T-cell (primary cell): ENCODE measurements at regions not wholly inside any gene's neighbourhood (a gene's known extent, or its start where the extent isn't known, plus 50 kb on each side); places are given as distances from the start of the nearest gene placed in this dataset.
"Not testable (repeated sequence)": the region's sequence is repeated elsewhere in the genome, so short reads cannot be mapped to it uniquely, and the experiment has no call there.

Source experiments
- ATAC-seq, 4 experiments: fragments of 200-7000 bp in 3 of 4; fragments of 150-1000 bp in 1 of 4; cut with Tn5 transposase; replicated peaks in 1 of 4; 1 replicate in 3 of 4; 2 replicates in 1 of 4; pipeline ENCODE4 v1.10.0; 2021; ENCODE audit warnings: moderate library complexity in 3 of 4, mild to moderate bottlenecking in 2 of 4, moderate number of reproducible peaks in 1 of 4
- CTCF ChIA-PET, 2 donors: fragments of 300-600 bp; sonication (Branson Sonifier 250); formaldehyde crosslinking; loops; one replicate each; lab custom pipeline; 2022; ENCODE audit warnings: antibody characterized with exemption in 2 of 2; lab: Charles Lee
- POLR2A ChIA-PET, 2 donors: fragments of 300-600 bp; sonication (Branson Sonifier 250); formaldehyde crosslinking; loops; one replicate each; lab custom pipeline; 2022; ENCODE audit warnings: antibody characterized with exemption in 2 of 2; lab: Charles Lee
- DNase-seq, 35 experiments: peaks; one replicate each; pipeline versions ENCODE4 v3.0.0 to v3.0.0-alpha.2; 2013 to 2023
- H3K27ac ChIP-seq: one replicate; pipeline ENCODE4 v1.5.1; 2013; ENCODE audit warnings: low read length
- H3K27me3 ChIP-seq, 2 experiments: replicated peaks in 1 of 2; 1 replicate in 1 of 2; 2 replicates in 1 of 2; pipeline versions ENCODE4 v1.6.1 to v1.7.0; 2013; ENCODE audit warnings: low read length in 1 of 2, mixed read lengths in 1 of 2; ENCODE audit not compliant: control insufficient read depth in 2 of 2, insufficient read depth in 2 of 2; ENCODE audit errors: extremely low read depth in 1 of 2
- H3K36me3 ChIP-seq, 2 donors: 1 replicate in 1 of 2; 2 replicates in 1 of 2; pipeline versions ENCODE4 v1.6.1 to v1.7.0; 2013; ENCODE audit warnings: low read length in 1 of 2; ENCODE audit not compliant: control insufficient read depth in 2 of 2, insufficient read depth in 1 of 2; ENCODE audit errors: extremely low read depth in 1 of 2
- H3K4me1 ChIP-seq, 2 experiments: 1 replicate in 1 of 2; 2 replicates in 1 of 2; pipeline versions ENCODE4 v1.6.1 to v1.7.0; 2013; ENCODE audit warnings: low read length in 2 of 2, mixed read lengths in 1 of 2; ENCODE audit not compliant: insufficient read depth in 2 of 2, control insufficient read depth in 1 of 2; ENCODE audit errors: extremely low read depth in 1 of 2
- H3K4me3 ChIP-seq, 2 donors: 1 replicate in 1 of 2; 2 replicates in 1 of 2; pipeline versions ENCODE4 v1.5.1 to v1.7.0; 2013; ENCODE audit warnings: mild to moderate bottlenecking in 2 of 2, low read length in 1 of 2, moderate library complexity in 1 of 2; ENCODE audit not compliant: control insufficient read depth in 1 of 2; ENCODE audit errors: extremely low read depth in 1 of 2
- H3K9me3 ChIP-seq: 2 replicates; pipeline ENCODE4 v1.7.0; 2013
- H3K27ac Mint-ChIP-seq, 2 donors: one replicate each; pipeline ENCODE4 v1.8.0; 2020 to 2021; ENCODE audit warnings: mild to moderate bottlenecking in 2 of 2, mixed read lengths in 2 of 2
- H3K27me3 Mint-ChIP-seq, 2 donors: one replicate each; pipeline ENCODE4 v1.8.0; 2021 to 2022; ENCODE audit warnings: mixed read lengths in 2 of 2
- H3K36me3 Mint-ChIP-seq: one replicate; pipeline ENCODE4 v1.8.0; 2021; ENCODE audit warnings: mixed read lengths
- H3K4me1 Mint-ChIP-seq, 3 donors: one replicate each; pipeline ENCODE4 v1.8.0; 2020 to 2022; ENCODE audit warnings: mixed read lengths in 3 of 3, mild to moderate bottlenecking in 1 of 3
- H3K4me3 Mint-ChIP-seq, 3 donors: one replicate each; pipeline ENCODE4 v1.8.0; 2020 to 2022; ENCODE audit warnings: mild to moderate bottlenecking in 3 of 3, mixed read lengths in 3 of 3, moderate library complexity in 3 of 3
- H3K9me3 Mint-ChIP-seq, 3 donors: one replicate each; pipeline ENCODE4 v1.8.0; 2020 to 2022; ENCODE audit warnings: mixed read lengths in 3 of 3
- WGBS: methylation state at CpG from one replicate; pipeline ENCODE4 v1.1.5; 2013; ENCODE audit warnings: missing lambda C conversion rate; ENCODE audit not compliant: insufficient coverage; 5-methylcytosine and 5-hydroxymethylcytosine counted together

DNA sequence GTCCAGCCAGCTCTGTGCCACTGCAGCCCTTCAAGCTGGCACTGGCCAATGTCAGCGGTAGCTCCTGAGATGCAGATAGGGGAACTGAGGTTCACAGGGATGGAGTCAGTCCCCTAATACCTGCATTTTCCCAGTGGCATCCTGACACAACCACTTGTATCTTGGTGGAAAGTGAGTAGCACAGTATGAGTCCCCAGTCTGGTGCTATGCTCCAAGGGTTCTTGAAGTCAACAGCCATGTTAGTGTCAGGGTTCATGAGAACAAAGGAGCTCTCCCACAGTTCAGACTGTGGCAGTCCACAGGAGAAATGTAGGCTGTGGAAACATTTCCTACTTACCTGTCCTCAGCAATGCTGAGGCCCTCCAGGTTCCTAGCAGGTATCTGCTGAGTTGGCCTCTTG, 115.5 kb downstream of the ZNF736 start:
- no peak overlapping the region for H3K4me3 ChIP-seq
- Mint-ChIP-seq H3K9me3 (peaks cover 17 to 31% (median 25%) of the 10 kb centered on the region in 3 donors), H3K27me3 (no peaks in the 10 kb centered on the region), H3K4me3 (no peak overlapping the region), H3K36me3 (no peaks in the 10 kb centered on the region), H3K4me1 (no peaks in the 10 kb centered on the region), H3K27ac (no peak overlapping the region)
- DNase-seq (no peak), ATAC-seq (no peak)
- peaks cover 0 to 2% of the 10 kb centered on the region in 2 experiments for H3K27me3 ChIP-seq
- CTCF ChIA-PET = no interaction called here
- no peaks in the 10 kb centered on the region for H3K36me3 ChIP-seq
- H3K4me1 ChIP-seq = no peaks in the 10 kb centered on the region
- WGBS = no CpG with 5 or more reads among the region's 1 CpG
- H3K27ac ChIP-seq = no peak overlapping the region
- no peaks in the 10 kb centered on the region for H3K9me3 ChIP-seq
- POLR2A ChIA-PET = no interaction called here

DNA sequence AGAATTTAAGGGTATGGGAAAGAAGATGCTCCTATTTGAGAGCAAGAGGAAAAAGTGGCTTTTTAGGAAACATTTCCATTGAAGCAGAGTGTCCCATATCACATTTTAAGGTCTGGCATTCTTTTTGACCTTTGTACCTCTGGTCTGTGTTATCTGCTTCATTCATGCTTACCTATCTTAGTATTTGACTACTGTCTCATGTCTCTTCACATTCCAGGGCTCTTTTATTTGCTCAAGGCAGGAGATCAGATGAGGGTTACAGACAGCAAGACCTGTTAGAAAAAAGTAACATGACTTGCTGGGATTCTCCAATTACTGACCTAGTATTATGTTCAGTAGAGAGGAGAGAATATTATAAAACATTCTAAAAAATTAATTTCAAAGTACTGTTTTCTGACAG, 111.7 kb downstream of the ZNF736 start:
- POLR2A ChIA-PET, H3K27me3 ChIP-seq, DNase-seq, H3K4me3 Mint-ChIP-seq, H3K4me1 ChIP-seq, H3K4me3 ChIP-seq, H3K36me3 ChIP-seq, H3K27ac Mint-ChIP-seq, H3K4me1 Mint-ChIP-seq, H3K36me3 Mint-ChIP-seq, H3K27ac ChIP-seq, CTCF ChIA-PET, H3K27me3 Mint-ChIP-seq, H3K9me3 ChIP-seq, ATAC-seq: not testable (repeated sequence)
- H3K9me3 Mint-ChIP-seq = peaks cover 14 to 43% (median 40%) of the 10 kb centered on the region in 3 donors

DNA sequence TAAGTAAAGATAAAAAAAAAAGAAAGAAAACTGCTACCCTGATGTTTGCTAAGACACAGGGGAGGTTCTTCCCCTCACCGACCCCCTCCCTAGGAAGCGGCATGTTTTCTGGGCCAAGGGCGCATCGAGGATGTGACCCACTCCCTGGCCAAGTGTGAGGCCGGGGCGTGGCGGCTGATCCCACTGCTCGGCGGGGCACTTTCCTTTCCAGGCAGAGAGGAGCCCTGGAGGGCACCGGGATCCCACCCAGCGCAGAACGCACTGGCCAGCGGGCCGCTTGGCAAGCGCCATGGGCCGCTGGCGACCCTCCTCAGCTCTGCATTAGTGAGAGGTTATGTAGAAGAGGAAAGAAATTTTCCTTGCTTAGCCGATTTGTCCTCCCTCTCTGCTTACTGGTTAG, 93.4 kb downstream of the ZNF736 start:
- ATAC-seq (no peak), DNase-seq (no peak)
- H3K36me3 ChIP-seq = no peaks in the 10 kb centered on the region
- peaks cover 11 to 27% (median 26%) of the 10 kb centered on the region in 3 donors for H3K9me3 Mint-ChIP-seq
- H3K27ac Mint-ChIP-seq = no peak overlapping the region
- H3K27ac ChIP-seq = no peak overlapping the region
- ChIA-PET POLR2A (no interaction called here), CTCF (interaction anchor here in 1 of 2 donors (0.6 kb wide), 1 partner anchor 1561 kb away, joined by 3 read pairs; no protein-coding TSS in a partner anchor)
- no peaks in the 10 kb centered on the region for H3K4me1 ChIP-seq
- H3K4me3 ChIP-seq = no peak overlapping the region
- H3K27me3 Mint-ChIP-seq = no peaks in the 10 kb centered on the region
- 80% methylated on average over 3 of the region's 18 CpGs for WGBS
- H3K27me3 ChIP-seq = no peaks in the 10 kb centered on the region
- H3K4me3 Mint-ChIP-seq = no peak overlapping the region
- no peaks in the 10 kb centered on the region for H3K4me1 Mint-ChIP-seq
- H3K36me3 Mint-ChIP-seq = no peaks in the 10 kb centered on the region
- no peaks in the 10 kb centered on the region for H3K9me3 ChIP-seq
